SK-N-MC (cell line): ENCODE measurements at regions not wholly inside any gene's neighbourhood (a gene's known extent, or its start where the extent isn't known, plus 50 kb on each side); places are given as distances from the start of the nearest gene placed in this dataset.

Source experiments
- DNase-seq: peaks from one replicate; pipeline ENCODE4 v3.0.0-alpha.2; 2011; ENCODE audit warnings: low read depth, low spot score
- H3K27ac ChIP-seq: fragments of 200-600 bp; sonication (generic); 2 replicates; pipeline ENCODE4 v1.5.1; 2016; ENCODE audit warnings: mixed run types
- H3K36me3 ChIP-seq: fragments of 200-600 bp; sonication (generic); 2 replicates; pipeline ENCODE4 v1.6.1; 2017; ENCODE audit warnings: antibody characterized with exemption, low read length, mixed read lengths; ENCODE audit not compliant: insufficient read depth
- H3K4me3 ChIP-seq: fragments of 200-600 bp; sonication (generic); 2 replicates; pipeline ENCODE4 v1.5.1; 2016
- H3K9ac ChIP-seq: fragments of 200-600 bp; sonication (generic); 2 replicates; pipeline ENCODE4 v1.8.0; 2017; ENCODE audit warnings: mixed run types, mixed read lengths; ENCODE audit not compliant: insufficient read length
- H3K9me3 ChIP-seq: fragments of 200-600 bp; sonication (generic); 2 replicates; pipeline ENCODE4 v1.6.1; 2017; ENCODE audit warnings: low read depth, mild to moderate bottlenecking, antibody characterized with exemption, low read length, moderate library complexity, mixed read lengths
- EZH2 ChIP-seq: fragments of 200-600 bp; sonication (generic); IDR thresholded peaks from one replicate; pipeline ENCODE4 v1.6.1; 2017; ENCODE audit warnings: antibody characterized with exemption
- FOXP2 ChIP-seq: optimal IDR thresholded peaks from 2 replicates; pipeline ENCODE3; 2011; ENCODE audit warnings: mild to moderate bottlenecking, moderate library complexity; ENCODE audit not compliant: insufficient read depth; ENCODE audit errors: extremely low read length, control extremely low read depth
- POLR2AphosphoS5 ChIP-seq: IDR thresholded peaks from 2 replicates; pipeline ENCODE4 v1.6.1; 2012; ENCODE audit warnings: mild to moderate bottlenecking, low read depth, low read length, borderline replicate concordance

GRCh38 chr18:73296686-73297085 is 428.9 kb upstream of the NETO1 start:
- no peak for DNase-seq
- Histone ChIP-seq H3K36me3 (no peaks in the 10 kb centered on the region), H3K9ac (no peak overlapping the region), H3K9me3 (no peaks in the 10 kb centered on the region), H3K4me3 (no peak overlapping the region), H3K27ac (no peak overlapping the region)
- no peak for TF ChIP-seq FOXP2
- no peak for TF ChIP-seq EZH2
- no peak for TF ChIP-seq POLR2AphosphoS5

GRCh38 chr18:73292156-73292555 is 424.4 kb upstream of the NETO1 start:
- H3K9me3 ChIP-seq, result no peaks in the 10 kb centered on the region
- no peaks in the 10 kb centered on the region for H3K36me3 ChIP-seq
- H3K4me3 ChIP-seq, result no peak overlapping the region
- TF ChIP-seq EZH2 (no peak), POLR2AphosphoS5 (no peak), FOXP2 (no peak)
- no peak overlapping the region for H3K9ac ChIP-seq
- H3K27ac ChIP-seq, result no peak overlapping the region
- no peak for DNase-seq

GRCh38 chr18:73288813-73289212 is 421.0 kb upstream of the NETO1 start:
- Histone ChIP-seq H3K27ac (no peak overlapping the region), H3K36me3 (no peaks in the 10 kb centered on the region), H3K9ac (no peak overlapping the region), H3K9me3 (no peaks in the 10 kb centered on the region), H3K4me3 (no peak overlapping the region)
- TF ChIP-seq EZH2 (no peak), POLR2AphosphoS5 (no peak), FOXP2 (no peak)
- DNase-seq, result no peak

GRCh38 chr18:73286584-73286983 is 418.8 kb upstream of the NETO1 start:
- H3K9ac ChIP-seq, result no peak overlapping the region
- TF ChIP-seq FOXP2 (no peak), POLR2AphosphoS5 (no peak), EZH2 (no peak)
- no peak for DNase-seq
- no peaks in the 10 kb centered on the region for H3K36me3 ChIP-seq
- no peak overlapping the region for H3K4me3 ChIP-seq
- H3K27ac ChIP-seq, result no peak overlapping the region
- no peaks in the 10 kb centered on the region for H3K9me3 ChIP-seq

- H3K36me3 ChIP-seq, result no peaks in the 10 kb centered on the region
- TF ChIP-seq FOXP2, result no peak
- TF ChIP-seq POLR2AphosphoS5, result no peak
- TF ChIP-seq EZH2, result no peak
- no peak overlapping the region for H3K9ac ChIP-seq
- no peaks in the 10 kb centered on the region for H3K9me3 ChIP-seq
- DNase-seq, result no peak
- no peak overlapping the region for H3K27ac ChIP-seq
- no peak overlapping the region for H3K4me3 ChIP-seq
These were observed 416.0 kb upstream of the NETO1 start for GRCh38 chr18:73283788-73284187.

- H3K27ac ChIP-seq, result no peak overlapping the region
- H3K9me3 ChIP-seq, result no peaks in the 10 kb centered on the region
- no peaks in the 10 kb centered on the region for H3K36me3 ChIP-seq
- H3K4me3 ChIP-seq, result no peak overlapping the region
- no peak for DNase-seq
- no peak overlapping the region for H3K9ac ChIP-seq
- no peak for TF ChIP-seq POLR2AphosphoS5
- no peak for TF ChIP-seq EZH2
- TF ChIP-seq FOXP2, result no peak
These were observed 415.2 kb upstream of the NETO1 start for GRCh38 chr18:73283032-73283431.

GRCh38 chr18:73279498-73279897 is 411.7 kb upstream of the NETO1 start:
- Histone ChIP-seq H3K36me3 (no peaks in the 10 kb centered on the region), H3K9me3 (no peaks in the 10 kb centered on the region), H3K27ac (no peak overlapping the region), H3K9ac (no peak overlapping the region), H3K4me3 (no peak overlapping the region)
- TF ChIP-seq POLR2AphosphoS5 (no peak), EZH2 (no peak), FOXP2 (no peak)
- no peak for DNase-seq

GRCh38 chr18:73274812-73275621 is 407.2 kb upstream of the NETO1 start:
- DNase-seq, result no peak
- Histone ChIP-seq H3K27ac (no peak overlapping the region), H3K4me3 (no peak overlapping the region), H3K9me3 (no peaks in the 10 kb centered on the region), H3K9ac (no peak overlapping the region), H3K36me3 (no peaks in the 10 kb centered on the region)
- TF ChIP-seq FOXP2, result no peak
- TF ChIP-seq EZH2, result no peak
- no peak for TF ChIP-seq POLR2AphosphoS5
